ENCODE measurements at regions not wholly inside any gene's neighbourhood (a gene's known extent, or its start where the extent isn't known, plus 50 kb on each side); places are given as distances from the start of the nearest gene placed in this dataset.
"Not testable (repeated sequence)": the region's sequence is repeated elsewhere in the genome, so short reads cannot be mapped to it uniquely, and the experiment has no call there.

- no peak for DNase-seq (ENCODE audit: low read depth, low spot score)
- H3K27ac ChIP-seq: peak overlapping the region; percentile 60
Measured at GRCh38 chr9:71515107-71515506, 253.2 kb downstream of the CEMIP2 start.

- H3K27ac ChIP-seq: peak overlapping the region; percentile 60
- DNase-seq (ENCODE audit: low read depth, low spot score): peak; percentile 48
Measured at GRCh38 chr9:71514344-71514975, 253.9 kb downstream of the CEMIP2 start.

- peak overlapping the region; percentile 9 for H3K27ac ChIP-seq
- DNase-seq (ENCODE audit: low read depth, low spot score): no peak
Measured at GRCh38 chr9:71509054-71509453, 259.3 kb downstream of the CEMIP2 start.

- not testable (repeated sequence) for DNase-seq (ENCODE audit: low read depth, low spot score)
Measured at GRCh38 chr9:71508141-71508540, 260.2 kb downstream of the CEMIP2 start.

GRCh38 chr9:71506821-71507220 lies 261.5 kb downstream of the CEMIP2 start:
- H3K27ac ChIP-seq: peak overlapping the region; percentile 32
- peak; percentile 81 for DNase-seq (ENCODE audit: low read depth, low spot score)

More at GRCh38 chr9:71508141-71508540, 260.2 kb downstream of the CEMIP2 start:
- H3K27ac ChIP-seq: not testable (repeated sequence)

- peak; percentile 56 for DNase-seq (ENCODE audit: low read depth, low spot score)
- peak overlapping the region; percentile 42 for H3K27ac ChIP-seq
Measured at GRCh38 chr9:71504636-71505035, 263.7 kb downstream of the CEMIP2 start.

- no peak for DNase-seq (ENCODE audit: low read depth, low spot score)
- H3K27ac ChIP-seq: no peak overlapping the region
Measured at GRCh38 chr9:71498691-71499090, 269.6 kb downstream of the CEMIP2 start.

- no peak for DNase-seq (ENCODE audit: low read depth, low spot score)
- H3K27ac ChIP-seq: no peak overlapping the region
Measured at GRCh38 chr9:71490810-71491209, 277.5 kb downstream of the CEMIP2 start.

GRCh38 chr9:71487061-71487460 lies 281.3 kb downstream of the CEMIP2 start:
- DNase-seq (ENCODE audit: low read depth, low spot score): no peak
- no peak overlapping the region for H3K27ac ChIP-seq

- DNase-seq (ENCODE audit: low read depth, low spot score): no peak
- H3K27ac ChIP-seq: no peak overlapping the region
Measured at GRCh38 chr9:71485326-71485725, 283.0 kb downstream of the CEMIP2 start.

GRCh38 chr9:71483436-71483835 lies 284.9 kb downstream of the CEMIP2 start:
- DNase-seq (ENCODE audit: low read depth, low spot score): no peak
- H3K27ac ChIP-seq: no peak overlapping the region

- DNase-seq (ENCODE audit: low read depth, low spot score): no peak
- H3K27ac ChIP-seq: no peak overlapping the region
Measured at GRCh38 chr9:71479621-71480020, 288.7 kb downstream of the CEMIP2 start.

GRCh38 chr9:71472400-71472799 lies 295.9 kb downstream of the CEMIP2 start:
- H3K27ac ChIP-seq: no peak overlapping the region
- DNase-seq (ENCODE audit: low read depth, low spot score): no peak

- no peak overlapping the region for H3K27ac ChIP-seq
- DNase-seq (ENCODE audit: low read depth, low spot score): no peak
Measured at GRCh38 chr9:71465392-71465791, 302.9 kb downstream of the CEMIP2 start.

GRCh38 chr9:71459082-71459481 lies 309.2 kb downstream of the CEMIP2 start:
- no peak for DNase-seq (ENCODE audit: low read depth, low spot score)
- H3K27ac ChIP-seq: no peak overlapping the region

- DNase-seq (ENCODE audit: low read depth, low spot score): no peak
Measured at GRCh38 chr9:71446473-71447411, 321.6 kb downstream of the CEMIP2 start.

GRCh38 chr9:71446106-71446472 lies 322.2 kb downstream of the CEMIP2 start:
- H3K27ac ChIP-seq: no peak overlapping the region
- DNase-seq (ENCODE audit: low read depth, low spot score): no peak

More at GRCh38 chr9:71446473-71447411, 321.6 kb downstream of the CEMIP2 start:
- no peak overlapping the region for H3K27ac ChIP-seq

- DNase-seq (ENCODE audit: low read depth, low spot score): no peak
- no peak overlapping the region for H3K27ac ChIP-seq
Measured at GRCh38 chr9:71442937-71443336, 321.5 kb upstream of the TRPM3 start.

- H3K27ac ChIP-seq: no peak overlapping the region
- DNase-seq (ENCODE audit: low read depth, low spot score): no peak
Measured at GRCh38 chr9:71441266-71441665, 319.8 kb upstream of the TRPM3 start.

- H3K27ac ChIP-seq: no peak overlapping the region
- no peak for DNase-seq (ENCODE audit: low read depth, low spot score)
Measured at GRCh38 chr9:71431931-71432330, 310.5 kb upstream of the TRPM3 start.

- DNase-seq (ENCODE audit: low read depth, low spot score): peak; percentile 3
- not testable (repeated sequence) for H3K27ac ChIP-seq
Measured at GRCh38 chr9:71407341-71407740, 285.9 kb upstream of the TRPM3 start.
